GM12874 (cell line): ENCODE measurements at regions not wholly inside any gene's neighbourhood (a gene's known extent, or its start where the extent isn't known, plus 50 kb on each side); places are given as distances from the start of the nearest gene placed in this dataset.

ENCODE experiments used
- CTCF ChIP-seq: IDR thresholded peaks from 2 replicates; pipeline ENCODE4 v1.5.1; 2011; ENCODE audit warnings: low read depth, mild to moderate bottlenecking, control low read depth, low read length, moderate library complexity; ENCODE audit not compliant: insufficient read depth

DNA sequence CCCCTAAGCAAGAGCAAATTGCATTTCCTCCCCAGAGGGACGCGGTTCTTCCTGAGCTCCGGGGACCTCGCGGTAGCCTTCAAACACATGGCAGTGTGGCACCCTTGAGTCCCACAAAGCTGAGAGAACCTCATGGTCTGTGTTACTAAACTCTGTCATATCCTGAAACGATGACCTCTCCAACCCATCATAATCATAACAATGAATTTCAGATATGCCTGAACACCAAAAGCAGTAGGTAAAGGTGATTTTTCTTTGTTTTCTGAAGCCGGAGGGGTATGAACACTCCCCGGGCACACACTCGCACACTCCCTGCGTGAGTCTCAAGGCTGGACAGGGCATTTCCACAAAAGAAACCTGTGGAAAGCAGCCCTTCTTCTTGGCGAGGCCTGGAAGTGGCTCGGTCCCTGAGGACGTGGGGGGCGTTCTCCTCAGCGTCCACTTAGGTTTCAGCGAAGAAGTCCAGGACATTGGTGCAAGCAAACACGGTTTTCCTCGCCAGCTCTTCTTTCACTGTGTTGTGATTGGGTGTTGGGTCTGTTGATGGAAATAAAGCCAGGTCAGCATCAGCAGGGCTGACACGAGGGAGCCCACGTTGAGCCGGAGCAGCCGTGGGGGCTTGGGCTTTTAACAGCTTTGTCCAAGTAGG lies 183.4 kb downstream of the ERMARD start:
- no peak for TF ChIP-seq CTCF

DNA sequence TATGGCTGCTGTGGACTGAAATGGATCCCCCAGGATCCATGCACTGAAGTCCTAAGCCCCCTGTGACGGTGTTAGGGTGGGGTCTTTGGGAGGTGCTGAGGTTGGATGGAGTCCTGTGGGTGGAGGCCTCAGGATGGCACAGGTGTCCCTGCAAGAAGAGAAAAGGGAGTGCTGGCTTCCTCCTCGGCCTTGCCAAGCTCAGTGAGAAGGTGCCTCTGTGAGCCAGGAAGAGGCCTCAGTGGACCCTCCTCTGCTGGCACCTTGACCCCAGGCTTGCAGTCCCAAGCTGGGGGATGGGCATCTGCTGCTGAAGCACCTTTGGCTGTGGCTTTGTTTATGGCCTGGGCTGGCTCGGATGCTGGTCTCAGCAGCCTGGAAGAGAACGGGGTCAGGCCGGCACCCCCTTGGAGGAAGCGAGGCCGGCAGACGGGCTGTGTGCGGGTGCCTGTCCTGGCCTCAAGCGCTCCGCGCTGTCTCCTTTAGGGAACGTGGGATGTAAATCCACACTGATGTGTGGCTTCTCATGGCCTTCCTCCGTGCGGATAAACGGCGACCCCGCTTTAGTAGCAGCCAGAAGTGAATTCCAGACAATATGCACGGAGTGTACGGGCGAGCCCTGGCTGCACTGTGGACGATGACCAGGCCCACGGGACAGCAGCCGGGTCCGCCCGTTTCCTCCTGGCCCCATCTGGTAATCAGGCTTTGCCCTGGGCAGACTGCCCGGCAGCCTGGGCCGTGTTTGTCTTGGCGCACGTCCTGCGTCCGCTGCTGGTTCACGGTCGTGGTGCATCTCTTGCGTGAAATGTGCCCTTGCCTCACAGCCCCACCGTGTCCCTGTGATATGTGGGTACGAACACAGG lies 182.6 kb downstream of the ERMARD start:
- no peak for TF ChIP-seq CTCF

GRCh38 chr6:169933251-169933821 lies 181.9 kb downstream of the ERMARD start:
- TF ChIP-seq CTCF = no peak

- no peak for TF ChIP-seq CTCF
Observed at GRCh38 chr6:169932491-169932890, 181.1 kb downstream of the ERMARD start.

DNA sequence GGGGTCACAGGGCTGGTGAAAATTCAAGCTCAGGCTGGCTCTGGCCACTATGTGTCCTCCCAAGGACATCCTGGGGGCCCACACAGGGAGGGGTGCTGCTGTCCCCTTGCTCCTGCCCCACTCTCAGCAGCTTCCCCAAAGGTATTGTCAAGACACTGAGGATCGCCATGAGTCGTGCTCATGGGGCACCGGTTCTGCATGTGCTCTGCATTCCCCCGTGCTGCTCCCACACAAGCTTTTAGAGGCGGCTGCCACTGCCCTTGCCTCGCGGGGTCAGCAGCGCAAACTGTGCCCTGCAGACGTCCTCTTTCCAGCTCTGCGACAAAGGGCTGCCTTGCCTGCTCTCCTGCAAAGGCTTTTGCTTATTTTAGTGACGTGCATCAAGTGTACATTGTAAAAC lies 179.8 kb downstream of the ERMARD start:
- TF ChIP-seq CTCF = no peak

DNA sequence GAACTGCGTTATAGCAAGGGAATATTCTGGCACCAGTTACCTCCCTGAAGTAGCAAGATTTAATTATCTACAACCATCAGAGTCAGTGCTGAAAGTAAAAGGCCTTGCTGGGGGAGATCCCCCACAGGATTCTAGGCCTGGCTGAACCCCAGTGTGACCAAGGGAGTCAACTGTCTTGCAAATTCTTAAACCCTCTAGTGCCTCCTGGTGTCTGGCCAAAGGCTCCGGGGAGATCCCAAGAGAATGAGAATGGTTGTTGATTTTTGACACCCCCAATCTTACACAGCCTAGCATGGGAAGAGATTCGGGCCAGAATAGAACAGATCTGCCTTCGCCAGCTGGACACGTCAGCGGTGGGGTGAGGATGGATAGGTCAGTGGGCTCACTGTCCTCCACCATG lies 179.4 kb downstream of the ERMARD start:
- no peak for TF ChIP-seq CTCF

DNA sequence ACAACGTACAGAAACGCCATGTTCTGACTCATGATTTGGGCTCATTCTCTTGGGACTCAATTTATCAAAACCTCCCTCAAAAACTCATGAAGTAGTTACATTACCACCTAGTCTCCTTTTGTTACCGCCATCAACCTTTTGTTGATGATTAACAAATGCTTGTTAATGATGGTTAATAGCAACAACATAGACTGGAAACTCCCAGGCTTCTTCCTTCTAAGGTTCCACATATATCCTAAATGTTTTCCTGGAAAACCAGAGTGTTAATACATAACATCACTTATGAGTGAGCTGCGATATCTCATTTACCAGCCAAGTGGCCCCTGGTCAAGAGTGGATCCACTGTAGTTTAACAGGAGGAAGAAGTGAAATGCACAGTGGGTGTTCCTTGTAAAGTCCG lies 176.3 kb downstream of the ERMARD start:
- TF ChIP-seq CTCF = no peak
